K562 (cell line): ENCODE measurements at regions not wholly inside any gene's neighbourhood (a gene's known extent, or its start where the extent isn't known, plus 50 kb on each side); places are given as distances from the start of the nearest gene placed in this dataset.

ENCODE experiments used
- ATAC-seq: fragments of 200-7000 bp; cut with Tn5 transposase; 3 replicates; pipeline ENCODE4 v1.9.1; 2020; ENCODE audit warnings: moderate library complexity
- BruUV-seq: library from RNA; stranded (reverse); fragments of 400-500 nt; replicated peaks from 2 replicates; lab custom pipeline; 2021; lab: Mats Ljungman, UMichigan
- CTCF ChIA-PET: fragments of 300-600 bp; formaldehyde crosslinking; extraction: SDS; loops from one replicate; lab custom pipeline; 2021; ENCODE audit warnings: low intra/inter-chr PET ratio; lab: Yijun Ruan, JAX
- POLR2A ChIA-PET: fragments of 300-600, 350-650 bp; sonication (Branson Sonifier 250); formaldehyde crosslinking; extraction: SDS; loops from one replicate; lab custom pipeline; 2021; ENCODE audit warnings: antibody characterized with exemption, inconsistent platforms; lab: Yijun Ruan, JAX
- DNase-seq, 4 experiments: peaks; one replicate each; pipeline versions ENCODE4 v3.0.0 to v3.0.0-alpha.2; 2011 to 2018; ENCODE audit warnings: low spot score in 3 of 4, mixed read lengths in 3 of 4; ENCODE audit errors: extremely low read depth in 1 of 4
- FAIRE-seq: peaks from 2 replicates; lab custom pipeline; 2011; peaks lifted over from hg19 to GRCh38; lab: Jason Lieb, UNC
- H2AFZ ChIP-seq: 2 replicates; pipeline ENCODE4 v1.6.0; 2011; ENCODE audit warnings: low read depth, low read length, control low read depth, inconsistent platforms
- H3K27ac ChIP-seq: fragments of 200-600 bp; 3 replicates; pipeline ENCODE4 v1.8.0; 2011; ENCODE audit warnings: low read depth, mild to moderate bottlenecking, control low read depth, inconsistent platforms, low read length, moderate library complexity, mixed read lengths; ENCODE audit errors: extremely low read depth
- H3K27me3 ChIP-seq, 2 experiments: fragments of 300-600 bp in 1 of 2; 2 replicates in 1 of 2; 3 replicates in 1 of 2; pipeline versions ENCODE4 v1.6.0 to v1.8.0; 2011; ENCODE audit warnings: inconsistent platforms in 2 of 2, low read length in 2 of 2, mild to moderate bottlenecking in 1 of 2, mixed read lengths in 1 of 2, moderate library complexity in 1 of 2; ENCODE audit not compliant: control insufficient read depth in 2 of 2, insufficient read depth in 2 of 2
- H3K36me3 ChIP-seq: fragments of 300-600 bp; 3 replicates; pipeline ENCODE4 v1.8.0; 2011; ENCODE audit warnings: mild to moderate bottlenecking, low read length, inconsistent platforms; ENCODE audit not compliant: control insufficient read depth, insufficient read depth
- H3K4me1 ChIP-seq, 2 experiments: fragments of 200-600 bp in 1 of 2; replicated peaks in 1 of 2; 2 replicates in 1 of 2; 3 replicates in 1 of 2; pipeline versions ENCODE4 v1.5.1 to v1.8.0; 2011; ENCODE audit warnings: inconsistent platforms in 2 of 2, low read length in 2 of 2, mild to moderate bottlenecking in 1 of 2, mixed read lengths in 1 of 2, moderate library complexity in 1 of 2; ENCODE audit not compliant: control insufficient read depth in 2 of 2, insufficient read depth in 2 of 2
- H3K4me2 ChIP-seq: 2 replicates; pipeline ENCODE4 v1.6.1; 2011; ENCODE audit warnings: low read length, control low read depth, inconsistent platforms, mixed read lengths; ENCODE audit not compliant: insufficient read depth
- H3K4me3 ChIP-seq: fragments of 200-600 bp; sonication (generic), shearing (Covaris generic); 2 replicates; pipeline ENCODE4 v1.5.1; 2016; ENCODE audit warnings: control low read depth, inconsistent platforms
- H3K79me2 ChIP-seq: fragments of 200-600 bp; 3 replicates; pipeline ENCODE4 v1.8.0; 2011; ENCODE audit warnings: low read length, inconsistent platforms; ENCODE audit not compliant: control insufficient read depth, insufficient read depth
- H3K9ac ChIP-seq, 2 experiments: 2 replicates each; pipeline versions ENCODE4 v1.6.0 to v1.6.1; 2011; ENCODE audit warnings: low read depth in 2 of 2, low read length in 2 of 2, control low read depth in 1 of 2, inconsistent platforms in 1 of 2, mild to moderate bottlenecking in 1 of 2, mixed read lengths in 1 of 2; ENCODE audit not compliant: insufficient read depth in 1 of 2
- H3K9me1 ChIP-seq: one replicate; pipeline ENCODE4 v1.6.0; 2011; ENCODE audit warnings: inconsistent platforms, mild to moderate bottlenecking, low read length, moderate library complexity; ENCODE audit not compliant: control insufficient read depth, insufficient read depth
- H3K9me3 ChIP-seq: replicated peaks from 2 replicates; pipeline ENCODE4 v1.5.1; 2011; ENCODE audit warnings: low read depth, low read length, inconsistent platforms; ENCODE audit not compliant: control insufficient read depth, insufficient read depth
- H4K20me1 ChIP-seq: replicated peaks from 2 replicates; pipeline ENCODE4 v1.6.1; 2011; ENCODE audit warnings: low read length, inconsistent platforms, mixed read lengths; ENCODE audit not compliant: control insufficient read depth, insufficient read depth
- ARID3A ChIP-seq: IDR thresholded peaks from 2 replicates; pipeline ENCODE4 v1.6.1; 2012; ENCODE audit warnings: low read depth, low read length, improper control_type of control experiment, borderline replicate concordance
- CREB1 ChIP-seq, 2 experiments: sonication (generic) in 1 of 2; formaldehyde crosslinking in 1 of 2; IDR thresholded peaks; 2 replicates each; pipeline versions ENCODE4 v1.6.1 to v1.8.0; 2012 to 2022; ENCODE audit warnings: inconsistent platforms in 1 of 2, mild to moderate bottlenecking in 1 of 2, missing genetic modification reagents in 1 of 2, moderate library complexity in 1 of 2
- ELF1 ChIP-seq: fragments of 200-800 bp; sonication (Bioruptor generic); IDR thresholded peaks from 2 replicates; pipeline ENCODE4 v1.6.1; 2016; ENCODE audit warnings: missing genetic modification characterization, missing compliant biosample characterization
- GTF2A2 ChIP-seq: IDR thresholded peaks from 2 replicates; pipeline ENCODE4 v1.6.1; 2016; ENCODE audit warnings: mild to moderate bottlenecking, missing genetic modification characterization, missing compliant biosample characterization
- HDAC1 ChIP-seq, 2 experiments: fragments of 450-650 bp; IDR thresholded peaks; 2 replicates each; pipeline ENCODE4 v1.6.1; 2016 to 2017; ENCODE audit warnings: inconsistent platforms in 1 of 2, mild to moderate bottlenecking in 1 of 2, moderate library complexity in 1 of 2
- MEIS2 ChIP-seq: fragments of 450-650 bp; IDR thresholded peaks from 2 replicates; pipeline ENCODE4 v1.6.1; 2014; ENCODE audit warnings: mild to moderate bottlenecking; ENCODE audit not compliant: partially characterized antibody
- PCBP1 ChIP-seq: fragments of 200-400 bp; formaldehyde crosslinking; IDR thresholded peaks from 2 replicates; pipeline ENCODE4 v1.6.1; 2018; ENCODE audit warnings: mild to moderate bottlenecking, low read depth, low read length; ENCODE audit not compliant: poor library complexity, severe bottlenecking
- PTRF ChIP-seq: fragments of 450-650 bp; IDR thresholded peaks from 2 replicates; pipeline ENCODE4 v1.6.1; 2016; ENCODE audit warnings: mild to moderate bottlenecking, missing genetic modification characterization, missing compliant biosample characterization
- RBM25 ChIP-seq: fragments of 200-400 bp; formaldehyde crosslinking; IDR thresholded peaks from 2 replicates; pipeline ENCODE4 v1.6.1; 2018; ENCODE audit warnings: low read length, low read depth, moderate library complexity; ENCODE audit not compliant: severe bottlenecking
- RNF2 ChIP-seq: sonication (generic); IDR thresholded peaks from 2 replicates; pipeline ENCODE4 v1.6.1; 2016
- RUNX1 ChIP-seq: sonication (generic); IDR thresholded peaks from 2 replicates; pipeline ENCODE4 v1.6.1; 2016; ENCODE audit warnings: antibody characterized with exemption, low read depth
- STAT5A ChIP-seq: IDR thresholded peaks from 2 replicates; pipeline ENCODE4 v1.6.1; 2012; ENCODE audit warnings: low read length, inconsistent platforms, borderline replicate concordance
- TOE1 ChIP-seq, 2 experiments: fragments of 450-650 bp in 1 of 2; sonication (generic) in 1 of 2; formaldehyde crosslinking in 1 of 2; IDR thresholded peaks; 2 replicates each; pipeline versions ENCODE4 v1.7.1 to v1.8.0; 2016 to 2022; ENCODE audit warnings: borderline replicate concordance in 2 of 2, mild to moderate bottlenecking in 2 of 2, antibody characterized with exemption in 1 of 2, inconsistent platforms in 1 of 2, low read depth in 1 of 2, missing genetic modification reagents in 1 of 2, moderate library complexity in 1 of 2
- XRCC3 ChIP-seq: fragments of 450-650 bp; IDR thresholded peaks from 2 replicates; pipeline ENCODE4 v1.6.1; 2017; ENCODE audit warnings: mild to moderate bottlenecking, moderate library complexity
- ZNF184 ChIP-seq: sonication (generic); formaldehyde crosslinking; IDR thresholded peaks from 2 replicates; pipeline ENCODE4 v1.5.0; 2020; ENCODE audit warnings: missing genetic modification reagents
- ZNF239 ChIP-seq: fragments of 250-450 bp; sonication (Bioruptor Pico); IDR thresholded peaks from 2 replicates; pipeline ENCODE4 v1.4.0; 2020; ENCODE audit warnings: mild to moderate bottlenecking
- ZNF3 ChIP-seq: fragments of 250-450 bp; sonication (Bioruptor Pico); IDR thresholded peaks from 2 replicates; pipeline ENCODE4 v1.5.0; 2021; ENCODE audit warnings: mild to moderate bottlenecking, moderate library complexity
- WGBS: fragments of 100-300 bp; shearing (Covaris generic); methylation state at CpG from one replicate; pipeline ENCODE4 v1.1.6; 2016; ENCODE audit warnings: low coverage, mixed read lengths; ENCODE audit not compliant: insufficient coverage; ENCODE audit errors: missing lambda C conversion rate; 5-methylcytosine and 5-hydroxymethylcytosine counted together
- in situ Hi-C: fragments of 300-500 bp; cut with MboI; formaldehyde crosslinking; loops from 4 replicates; pipeline ENCODE4 v1.15.0; 2018; ENCODE audit warnings: inconsistent platforms, mixed read lengths
- intact Hi-C: fragments of 100-400 bp; cut with micrococcal nuclease; formaldehyde crosslinking; loops from 2 replicates; pipeline ENCODE4 v1.14.2; 2022
- TF ChIP-seq, protein P1 (sequence below): fragments of 450-650 bp; IDR thresholded peaks from 2 replicates; pipeline ENCODE4 v1.6.1; 2014; ENCODE audit warnings: low read depth, mild to moderate bottlenecking, moderate library complexity, borderline replicate concordance
- TF ChIP-seq, protein P2 (sequence below): fragments of 450-650 bp; IDR thresholded peaks from 2 replicates; pipeline ENCODE4 v1.6.1; 2017; ENCODE audit warnings: antibody characterized with exemption

DNA sequence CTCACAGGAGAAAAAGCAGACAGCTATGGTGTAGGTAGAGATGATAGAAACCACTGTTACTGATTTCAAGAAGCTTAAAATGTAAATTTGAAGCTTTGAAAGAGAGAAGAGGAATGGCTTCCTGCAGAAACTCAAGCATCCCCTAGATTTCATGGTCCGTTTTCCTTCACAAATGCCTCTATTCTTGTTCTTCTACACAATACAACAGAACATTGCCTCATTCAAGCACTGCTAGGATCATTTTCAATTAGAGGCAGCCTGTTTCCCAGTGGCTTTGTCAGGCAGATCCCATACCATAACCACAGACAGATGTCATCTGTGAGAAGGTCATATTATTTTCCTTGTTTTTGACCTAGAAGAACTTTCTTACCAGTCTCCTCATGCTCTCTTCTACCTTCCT is 77.9 kb upstream of the SPRED1 start:
- Histone ChIP-seq H3K27me3 (no peaks in the 10 kb centered on the region), H2AFZ (no peak overlapping the region), H3K36me3 (no peaks in the 10 kb centered on the region), H3K9ac (no peak overlapping the region), H3K4me2 (no peak overlapping the region), H3K9me1 (no peaks in the 10 kb centered on the region), H3K79me2 (no peaks in the 10 kb centered on the region), H3K9me3 (no peaks in the 10 kb centered on the region), H3K4me3 (no peak overlapping the region), H3K4me1 (no peaks in the 10 kb centered on the region), H4K20me1 (no peaks in the 10 kb centered on the region), H3K27ac (no peak overlapping the region)
- intact Hi-C loops (no loop called here), in situ Hi-C loops (no loop called here)
- no TSS peak for BruUV-seq
- CTCF ChIA-PET, result no interaction called here
- FAIRE-seq, result no peak
- POLR2A ChIA-PET, result no interaction called here
- ATAC-seq, result no peak
- no peak for DNase-seq
- no peak for TF ChIP-seq GTF2A2 (tag)
- TF ChIP-seq, protein P1, sequence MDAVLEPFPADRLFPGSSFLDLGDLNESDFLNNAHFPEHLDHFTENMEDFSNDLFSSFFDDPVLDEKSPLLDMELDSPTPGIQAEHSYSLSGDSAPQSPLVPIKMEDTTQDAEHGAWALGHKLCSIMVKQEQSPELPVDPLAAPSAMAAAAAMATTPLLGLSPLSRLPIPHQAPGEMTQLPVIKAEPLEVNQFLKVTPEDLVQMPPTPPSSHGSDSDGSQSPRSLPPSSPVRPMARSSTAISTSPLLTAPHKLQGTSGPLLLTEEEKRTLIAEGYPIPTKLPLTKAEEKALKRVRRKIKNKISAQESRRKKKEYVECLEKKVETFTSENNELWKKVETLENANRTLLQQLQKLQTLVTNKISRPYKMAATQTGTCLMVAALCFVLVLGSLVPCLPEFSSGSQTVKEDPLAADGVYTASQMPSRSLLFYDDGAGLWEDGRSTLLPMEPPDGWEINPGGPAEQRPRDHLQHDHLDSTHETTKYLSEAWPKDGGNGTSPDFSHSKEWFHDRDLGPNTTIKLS, result no peak
- no peak for TF ChIP-seq RUNX1
- TF ChIP-seq, protein P2, sequence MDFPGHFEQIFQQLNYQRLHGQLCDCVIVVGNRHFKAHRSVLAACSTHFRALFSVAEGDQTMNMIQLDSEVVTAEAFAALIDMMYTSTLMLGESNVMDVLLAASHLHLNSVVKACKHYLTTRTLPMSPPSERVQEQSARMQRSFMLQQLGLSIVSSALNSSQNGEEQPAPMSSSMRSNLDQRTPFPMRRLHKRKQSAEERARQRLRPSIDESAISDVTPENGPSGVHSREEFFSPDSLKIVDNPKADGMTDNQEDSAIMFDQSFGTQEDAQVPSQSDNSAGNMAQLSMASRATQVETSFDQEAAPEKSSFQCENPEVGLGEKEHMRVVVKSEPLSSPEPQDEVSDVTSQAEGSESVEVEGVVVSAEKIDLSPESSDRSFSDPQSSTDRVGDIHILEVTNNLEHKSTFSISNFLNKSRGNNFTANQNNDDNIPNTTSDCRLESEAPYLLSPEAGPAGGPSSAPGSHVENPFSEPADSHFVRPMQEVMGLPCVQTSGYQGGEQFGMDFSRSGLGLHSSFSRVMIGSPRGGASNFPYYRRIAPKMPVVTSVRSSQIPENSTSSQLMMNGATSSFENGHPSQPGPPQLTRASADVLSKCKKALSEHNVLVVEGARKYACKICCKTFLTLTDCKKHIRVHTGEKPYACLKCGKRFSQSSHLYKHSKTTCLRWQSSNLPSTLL, result no peak
- TF ChIP-seq PCBP1, result no peak
- TF ChIP-seq PTRF (tag), result no peak
- no peak for TF ChIP-seq XRCC3
- no peak for TF ChIP-seq ARID3A
- TF ChIP-seq CREB1 (IDR thresholded peaks at IDR 0.05), result no peak
- no peak for TF ChIP-seq CREB1 (CRISPR knock-in tag; IDR thresholded peaks at IDR 0.05)
- TF ChIP-seq HDAC1 (IDR thresholded peaks at IDR 0.05), result no peak
- no peak for TF ChIP-seq ZNF3 (CRISPR knock-in tag)
- TF ChIP-seq STAT5A, result no peak
- TF ChIP-seq ZNF239 (CRISPR knock-in tag), result no peak
- no peak for TF ChIP-seq ZNF184
- TF ChIP-seq MEIS2, result no peak
- no peak for TF ChIP-seq RNF2
- TF ChIP-seq RBM25, result no peak
- TF ChIP-seq TOE1 (IDR thresholded peaks at IDR 0.05; ENCODE audit: borderline replicate concordance), result no peak
- no peak for TF ChIP-seq TOE1 (CRISPR knock-in tag; IDR thresholded peaks at IDR 0.05; ENCODE audit: borderline replicate concordance, low read depth)
- no peak for TF ChIP-seq ELF1 (tag)
- 0% methylated on average over 1 of the region's 1 CpG for WGBS
